SK-N-SH treated with all-trans-retinoic acid at 6 μM for 48 hours (cell line): ENCODE measurements at regions not wholly inside any gene's neighbourhood (a gene's known extent, or its start where the extent isn't known, plus 50 kb on each side); places are given as distances from the start of the nearest gene placed in this dataset.

Source experiments
- ATAC-seq: fragments of 200-7000 bp; cut with Tn5 transposase; 3 replicates; pipeline ENCODE4 v1.9.1; 2020; ENCODE audit warnings: mild to moderate bottlenecking, moderate library complexity
- ARNTL ChIP-seq: fragments of 450-650 bp; formaldehyde crosslinking; IDR thresholded peaks from 2 replicates; pipeline ENCODE4 v1.5.0; 2020; ENCODE audit warnings: low read depth, mild to moderate bottlenecking, moderate library complexity, borderline replicate concordance
- BACH2 ChIP-seq: fragments of 250-450 bp; sonication (Bioruptor Pico); IDR thresholded peaks from 2 replicates; pipeline ENCODE4 v1.9.0; 2021; ENCODE audit warnings: mild to moderate bottlenecking, borderline replicate concordance
- CREB5 ChIP-seq: fragments of 250-450 bp; sonication (Bioruptor Pico); IDR thresholded peaks from 2 replicates; pipeline ENCODE4 v1.5.1; 2020; ENCODE audit warnings: low read depth, mild to moderate bottlenecking, moderate library complexity
- CSDC2 ChIP-seq: fragments of 250-450 bp; sonication (Bioruptor Pico); IDR thresholded peaks from 2 replicates; pipeline ENCODE4 v1.5.0; 2020; ENCODE audit warnings: mild to moderate bottlenecking, moderate library complexity
- CSRNP3 ChIP-seq: fragments of 250-450 bp; sonication (Bioruptor Pico); IDR thresholded peaks from 2 replicates; pipeline ENCODE4 v1.5.1; 2021; ENCODE audit warnings: mild to moderate bottlenecking, moderate library complexity
- ESRRG ChIP-seq: fragments of 250-450 bp; sonication (Bioruptor Pico); IDR thresholded peaks from 2 replicates; pipeline ENCODE4 v1.6.1; 2021; ENCODE audit warnings: mild to moderate bottlenecking
- GLIS3 ChIP-seq: fragments of 250-450 bp; sonication (Bioruptor Pico); IDR thresholded peaks from 2 replicates; pipeline ENCODE4 v1.5.0; 2020; ENCODE audit warnings: mild to moderate bottlenecking, moderate library complexity
- ISL1 ChIP-seq: fragments of 250-450 bp; sonication (Bioruptor Pico); IDR thresholded peaks from 2 replicates; pipeline ENCODE4 v2.1.2; 2022; ENCODE audit warnings: mild to moderate bottlenecking, moderate library complexity
- OSR1 ChIP-seq: fragments of 250-450 bp; sonication (Bioruptor Pico); IDR thresholded peaks from 2 replicates; pipeline ENCODE4 v1.8.0; 2022; ENCODE audit warnings: moderate library complexity, mild to moderate bottlenecking, inconsistent platforms
- PATZ1 ChIP-seq: fragments of 250-450 bp; sonication (Bioruptor Pico); IDR thresholded peaks from 2 replicates; pipeline ENCODE4 v1.8.0; 2020; ENCODE audit warnings: mild to moderate bottlenecking, moderate library complexity, borderline replicate concordance
- POU6F1 ChIP-seq: fragments of 250-450 bp; sonication (Bioruptor Pico); IDR thresholded peaks from 2 replicates; pipeline ENCODE4 v1.8.0; 2021; ENCODE audit warnings: low read depth, mild to moderate bottlenecking, moderate library complexity, borderline replicate concordance
- PPARA ChIP-seq: fragments of 250-450 bp; sonication (Bioruptor Pico); IDR thresholded peaks from 2 replicates; pipeline ENCODE4 v1.5.0; 2020; ENCODE audit warnings: mild to moderate bottlenecking, borderline replicate concordance
- RARB ChIP-seq: fragments of 250-450 bp; sonication (Bioruptor Pico); IDR thresholded peaks from 2 replicates; pipeline ENCODE4 v1.8.0; 2021; ENCODE audit warnings: mild to moderate bottlenecking, moderate library complexity
- SNAI2 ChIP-seq: fragments of 250-450 bp; sonication (Bioruptor Pico); IDR thresholded peaks from 2 replicates; pipeline ENCODE4 v1.5.0; 2020; ENCODE audit warnings: mild to moderate bottlenecking, moderate library complexity
- TCF4 ChIP-seq: fragments of 250-450 bp; sonication (Bioruptor Pico); IDR thresholded peaks from 2 replicates; pipeline ENCODE4 v1.8.0; 2021; ENCODE audit warnings: mild to moderate bottlenecking, moderate library complexity, borderline replicate concordance
- TOX ChIP-seq: fragments of 250-450 bp; sonication (Bioruptor Pico); IDR thresholded peaks from 2 replicates; pipeline ENCODE4 v1.8.0; 2021; ENCODE audit warnings: mild to moderate bottlenecking, moderate library complexity, borderline replicate concordance
- TSHZ2 ChIP-seq: fragments of 250-450 bp; sonication (Bioruptor Pico); IDR thresholded peaks from 2 replicates; pipeline ENCODE4 v1.5.0; 2020; ENCODE audit warnings: mild to moderate bottlenecking, moderate library complexity
- ZFP3 ChIP-seq: fragments of 250-450 bp; sonication (Bioruptor Pico); IDR thresholded peaks from 2 replicates; pipeline ENCODE4 v1.5.0; 2020; ENCODE audit warnings: mild to moderate bottlenecking, moderate library complexity
- ZFP30 ChIP-seq: fragments of 450-650 bp; formaldehyde crosslinking; IDR thresholded peaks from 2 replicates; pipeline ENCODE4 v1.5.0; 2022; ENCODE audit warnings: mild to moderate bottlenecking, moderate library complexity
- ZNF565 ChIP-seq: fragments of 450-650 bp; formaldehyde crosslinking; conservative IDR thresholded peaks from 2 replicates; pipeline ENCODE4 v1.5.0; 2020; ENCODE audit warnings: low read depth, mild to moderate bottlenecking, moderate library complexity
- ZNF8 ChIP-seq: fragments of 450-650 bp; formaldehyde crosslinking; IDR thresholded peaks from 2 replicates; pipeline ENCODE4 v1.5.0; 2020; ENCODE audit warnings: mild to moderate bottlenecking, moderate library complexity

GRCh38 chr7:69219381-69219780 lies 378.9 kb upstream of the AUTS2 start:
- TF ChIP-seq GLIS3 (CRISPR knock-in tag) (no peak), ZNF565 (no peak), CREB5 (CRISPR knock-in tag) (no peak)
- ATAC-seq = no peak

- TF ChIP-seq ARNTL (CRISPR knock-in tag) = no peak
- TF ChIP-seq OSR1 (CRISPR knock-in tag) = no peak
- no peak for TF ChIP-seq TOX (CRISPR knock-in tag)
- TF ChIP-seq TSHZ2 (CRISPR knock-in tag) = no peak
- no peak for TF ChIP-seq BACH2
- TF ChIP-seq ZFP3 (CRISPR knock-in tag) = no peak
- no peak for TF ChIP-seq PPARA (CRISPR knock-in tag)
- TF ChIP-seq GLIS3 (CRISPR knock-in tag) = no peak
- no peak for TF ChIP-seq RARB (CRISPR knock-in tag)
- TF ChIP-seq ESRRG (CRISPR knock-in tag) = no peak
- TF ChIP-seq TCF4 (CRISPR knock-in tag) = no peak
- no peak for TF ChIP-seq CSRNP3 (CRISPR knock-in tag)
- no peak for TF ChIP-seq PATZ1 (CRISPR knock-in tag)
- no peak for TF ChIP-seq ZNF8 (CRISPR knock-in tag)
- no peak for TF ChIP-seq CREB5 (CRISPR knock-in tag)
- TF ChIP-seq ZFP30 (CRISPR knock-in tag) = no peak
- TF ChIP-seq ISL1 = no peak
- TF ChIP-seq CSDC2 (CRISPR knock-in tag) = no peak
Observed at GRCh38 chr7:69225259-69225943, 372.9 kb upstream of the AUTS2 start.

GRCh38 chr7:69228212-69228811 lies 370.0 kb upstream of the AUTS2 start:
- ATAC-seq = no peak

More at GRCh38 chr7:69225259-69225943, 372.9 kb upstream of the AUTS2 start:
- ATAC-seq = no peak

More at GRCh38 chr7:69228212-69228811, 370.0 kb upstream of the AUTS2 start:
- no peak for TF ChIP-seq SNAI2 (CRISPR knock-in tag)
- no peak for TF ChIP-seq ZFP30 (CRISPR knock-in tag)
- TF ChIP-seq CREB5 (CRISPR knock-in tag) = no peak
- no peak for TF ChIP-seq ISL1
- no peak for TF ChIP-seq RARB (CRISPR knock-in tag)
- no peak for TF ChIP-seq ZNF8 (CRISPR knock-in tag)
- no peak for TF ChIP-seq TSHZ2 (CRISPR knock-in tag)
- TF ChIP-seq BACH2 = no peak
- no peak for TF ChIP-seq POU6F1 (CRISPR knock-in tag)
- TF ChIP-seq CSDC2 (CRISPR knock-in tag) = no peak
- TF ChIP-seq TCF4 (CRISPR knock-in tag) = no peak
- no peak for TF ChIP-seq TOX (CRISPR knock-in tag)
